Peyer's patch (tissue), 4 donors: ENCODE measurements at regions not wholly inside any gene's neighbourhood (a gene's known extent, or its start where the extent isn't known, plus 50 kb on each side); places are given as distances from the start of the nearest gene placed in this dataset.

Source experiments
- DNase-seq, 3 donors: peaks; one replicate each; pipeline ENCODE4 v3.0.0-alpha.2; 2017 to 2019
- H3K27ac ChIP-seq, 4 donors: fragments of 200-600 bp; sonication (generic); one replicate each; pipeline ENCODE4 v1.5.1; 2016 to 2019
- H3K27me3 ChIP-seq, 2 donors: fragments of 200-600 bp; sonication (generic); one replicate each; pipeline ENCODE4 v1.5.1; 2019
- H3K36me3 ChIP-seq, 3 donors: fragments of 200-600 bp; sonication (generic); one replicate each; pipeline ENCODE4 v1.5.1; 2016 to 2019
- H3K4me1 ChIP-seq, 4 donors: fragments of 200-600 bp; sonication (generic); one replicate each; pipeline ENCODE4 v1.5.1; 2016 to 2019
- H3K4me3 ChIP-seq, 4 donors: fragments of 200-600 bp; sonication (generic); 1 replicate in 3 of 4; 2 replicates in 1 of 4; pipeline ENCODE4 v1.5.1; 2016 to 2019; ENCODE audit warnings: mild to moderate bottlenecking in 1 of 4
- H3K9me3 ChIP-seq, 4 donors: fragments of 200-600 bp; sonication (generic); one replicate each; pipeline ENCODE4 v1.5.1; 2016 to 2019; ENCODE audit warnings: mild to moderate bottlenecking in 1 of 4
- POLR2A ChIP-seq, 2 donors: fragments of 450-650 bp; IDR thresholded peaks; one replicate each; pipeline ENCODE4 v1.5.1; 2017; ENCODE audit warnings: antibody characterized with exemption in 2 of 2, mild to moderate bottlenecking in 2 of 2, moderate library complexity in 2 of 2
- TF ChIP-seq, protein P1 (sequence below), 6 experiments: fragments of 450-650 bp in 4 of 6; fragments of 200-600 bp in 2 of 6; sonication (generic) in 1 of 6; IDR thresholded peaks; one replicate each; pipeline ENCODE4 v1.5.1; 2017 to 2019; ENCODE audit warnings: antibody characterized with exemption in 6 of 6, mild to moderate bottlenecking in 3 of 6, moderate library complexity in 1 of 6

- Histone ChIP-seq H3K27ac (no peak overlapping the region), H3K27me3 (no peaks in the 10 kb centered on the region), H3K9me3 (no peaks in the 10 kb centered on the region), H3K4me3 (no peak overlapping the region), H3K36me3 (no peaks in the 10 kb centered on the region), H3K4me1 (no peaks in the 10 kb centered on the region)
- DNase-seq, result no peak
- TF ChIP-seq, protein P1, sequence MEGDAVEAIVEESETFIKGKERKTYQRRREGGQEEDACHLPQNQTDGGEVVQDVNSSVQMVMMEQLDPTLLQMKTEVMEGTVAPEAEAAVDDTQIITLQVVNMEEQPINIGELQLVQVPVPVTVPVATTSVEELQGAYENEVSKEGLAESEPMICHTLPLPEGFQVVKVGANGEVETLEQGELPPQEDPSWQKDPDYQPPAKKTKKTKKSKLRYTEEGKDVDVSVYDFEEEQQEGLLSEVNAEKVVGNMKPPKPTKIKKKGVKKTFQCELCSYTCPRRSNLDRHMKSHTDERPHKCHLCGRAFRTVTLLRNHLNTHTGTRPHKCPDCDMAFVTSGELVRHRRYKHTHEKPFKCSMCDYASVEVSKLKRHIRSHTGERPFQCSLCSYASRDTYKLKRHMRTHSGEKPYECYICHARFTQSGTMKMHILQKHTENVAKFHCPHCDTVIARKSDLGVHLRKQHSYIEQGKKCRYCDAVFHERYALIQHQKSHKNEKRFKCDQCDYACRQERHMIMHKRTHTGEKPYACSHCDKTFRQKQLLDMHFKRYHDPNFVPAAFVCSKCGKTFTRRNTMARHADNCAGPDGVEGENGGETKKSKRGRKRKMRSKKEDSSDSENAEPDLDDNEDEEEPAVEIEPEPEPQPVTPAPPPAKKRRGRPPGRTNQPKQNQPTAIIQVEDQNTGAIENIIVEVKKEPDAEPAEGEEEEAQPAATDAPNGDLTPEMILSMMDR (IDR thresholded peaks at IDR 0.05), result no peak
- TF ChIP-seq POLR2A (IDR thresholded peaks at IDR 0.05), result no peak
Observed at GRCh38 chr3:28134198-28134597, 107.2 kb upstream of the CMC1 start.

DNA sequence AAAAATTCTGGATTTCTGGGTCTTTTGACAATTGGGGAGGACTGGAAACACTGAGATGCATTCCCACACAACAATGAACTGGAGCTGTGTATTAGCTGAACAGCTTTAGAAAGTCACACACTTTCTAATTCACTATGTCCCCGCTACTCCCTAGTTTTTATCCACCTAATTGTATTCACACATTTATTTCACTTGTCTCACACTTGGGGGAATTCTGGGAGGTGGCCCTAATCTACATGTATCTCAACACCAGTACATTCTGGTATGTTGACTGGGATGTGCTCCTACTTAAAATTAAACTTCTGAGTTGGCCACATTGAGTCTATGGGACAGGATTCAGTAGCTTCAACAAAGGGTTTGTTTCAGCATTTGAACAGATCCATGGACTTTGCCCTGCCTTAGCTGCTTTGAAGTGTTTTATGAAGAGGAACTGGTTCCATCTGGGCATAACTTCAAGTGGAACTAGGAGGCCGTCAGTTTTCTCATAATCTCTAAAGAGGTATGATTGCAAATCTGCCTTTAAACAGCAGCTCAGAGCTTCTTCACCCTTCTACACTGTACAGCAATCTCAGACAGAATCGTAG is 106.5 kb upstream of the CMC1 start:
- Histone ChIP-seq H3K27ac (no peak overlapping the region), H3K4me3 (no peak overlapping the region), H3K9me3 (no peaks in the 10 kb centered on the region), H3K36me3 (no peaks in the 10 kb centered on the region), H3K27me3 (no peaks in the 10 kb centered on the region), H3K4me1 (no peaks in the 10 kb centered on the region)
- TF ChIP-seq POLR2A (IDR thresholded peaks at IDR 0.05), result no peak
- TF ChIP-seq, protein P1 (IDR thresholded peaks at IDR 0.05), result no peak
- DNase-seq, result peak in 1 of 3 donors; percentile 74

DNA sequence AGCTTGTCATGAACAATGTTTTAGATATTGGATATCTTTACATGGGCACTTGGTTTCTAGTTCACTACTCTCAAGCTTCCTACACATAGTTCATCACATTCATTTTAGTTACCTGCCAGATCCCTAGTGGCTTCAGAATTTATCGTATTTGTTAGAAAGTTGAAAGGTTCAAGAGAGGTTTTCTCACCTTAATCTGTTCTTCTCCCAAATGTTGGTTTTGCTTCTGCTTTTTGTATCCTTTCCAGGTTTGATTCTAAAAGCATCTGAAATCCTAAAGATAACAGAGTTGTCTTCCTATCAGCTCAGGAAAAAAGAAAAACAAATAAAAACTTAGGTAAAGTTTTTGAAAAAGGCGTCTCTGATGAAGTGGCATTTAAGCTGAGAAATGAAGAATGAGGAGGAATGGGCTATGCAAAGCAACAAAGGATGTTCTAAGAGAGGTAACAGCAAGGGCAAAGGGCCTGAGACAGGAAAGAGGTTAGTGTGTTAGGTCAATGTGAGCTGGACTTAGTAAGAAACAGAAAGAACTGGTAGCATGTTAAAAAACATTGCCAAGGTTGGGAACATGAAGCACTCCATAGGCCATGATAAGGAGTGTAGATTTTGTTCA is 104.7 kb upstream of the CMC1 start:
- DNase-seq, result no peak
- TF ChIP-seq, protein P1 (IDR thresholded peaks at IDR 0.05), result no peak
- H3K4me1 ChIP-seq, result no peaks in the 10 kb centered on the region
- no peaks in the 10 kb centered on the region for H3K9me3 ChIP-seq
- H3K4me3 ChIP-seq, result no peak overlapping the region
- H3K36me3 ChIP-seq, result no peaks in the 10 kb centered on the region
- no peaks in the 10 kb centered on the region for H3K27me3 ChIP-seq
- no peak overlapping the region for H3K27ac ChIP-seq

DNA sequence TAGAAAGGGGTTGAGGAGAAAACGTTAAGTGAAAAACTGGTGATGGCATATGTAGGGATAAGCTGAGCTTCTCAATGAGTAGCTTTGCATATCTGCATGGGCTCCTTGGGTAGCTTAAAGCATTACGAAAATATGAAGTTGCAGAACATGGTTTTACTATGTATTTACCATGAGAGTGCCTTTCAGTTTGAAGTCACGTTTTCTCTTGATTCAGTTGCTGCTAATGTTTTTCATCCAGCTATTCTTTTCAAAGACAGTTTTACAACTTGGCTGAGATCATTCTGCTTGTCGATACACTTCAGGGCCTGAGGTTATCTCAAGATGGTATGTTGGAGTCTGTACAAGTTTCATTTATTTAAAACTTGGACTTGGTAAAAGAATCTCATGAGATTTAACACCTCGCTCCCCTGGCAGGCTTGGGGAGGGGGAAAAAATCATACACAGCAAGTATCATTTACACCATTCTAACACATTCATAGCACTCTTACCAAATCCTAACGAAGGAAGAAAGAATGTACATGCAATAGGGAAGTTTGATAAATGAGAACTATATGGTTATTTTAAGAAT is 103.3 kb upstream of the CMC1 start:
- Histone ChIP-seq H3K36me3 (no peaks in the 10 kb centered on the region), H3K4me3 (no peak overlapping the region), H3K9me3 (no peaks in the 10 kb centered on the region), H3K27me3 (no peaks in the 10 kb centered on the region), H3K4me1 (no peaks in the 10 kb centered on the region), H3K27ac (no peak overlapping the region)
- no peak for DNase-seq
- TF ChIP-seq, protein P1 (IDR thresholded peaks at IDR 0.05), result no peak
- no peak for TF ChIP-seq POLR2A (IDR thresholded peaks at IDR 0.05)

DNA sequence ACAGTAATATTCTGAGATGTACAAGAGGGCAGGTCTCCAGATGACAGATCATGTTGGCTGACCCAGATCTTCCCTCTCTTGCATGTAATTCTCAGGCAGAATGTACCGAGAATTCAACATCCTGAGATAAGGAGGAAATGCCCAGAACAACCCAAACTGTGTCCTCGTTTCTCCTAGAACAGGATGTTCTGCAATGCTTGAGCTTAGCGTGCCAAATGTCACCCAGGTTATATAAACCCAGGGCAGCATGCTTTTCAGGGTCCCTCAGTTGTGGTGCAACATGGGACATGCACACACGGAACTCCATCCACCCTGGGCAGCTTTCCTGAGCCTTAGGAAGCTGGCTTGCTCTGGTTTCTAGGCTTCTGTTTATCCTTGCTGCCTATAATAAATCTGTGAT is 102.1 kb upstream of the CMC1 start:
- H3K9me3 ChIP-seq, result no peaks in the 10 kb centered on the region
- no peaks in the 10 kb centered on the region for H3K36me3 ChIP-seq
- no peak for DNase-seq
- TF ChIP-seq POLR2A (IDR thresholded peaks at IDR 0.05), result no peak
- TF ChIP-seq, protein P1 (IDR thresholded peaks at IDR 0.05), result no peak
- H3K27ac ChIP-seq, result no peak overlapping the region
- no peaks in the 10 kb centered on the region for H3K4me1 ChIP-seq
- H3K27me3 ChIP-seq, result no peaks in the 10 kb centered on the region
- H3K4me3 ChIP-seq, result no peak overlapping the region
